GM18499 (cell line): ENCODE measurements at regions not wholly inside any gene's neighbourhood (a gene's known extent, or its start where the extent isn't known, plus 50 kb on each side); places are given as distances from the start of the nearest gene placed in this dataset.
"Not testable (repeated sequence)": the region's sequence is repeated elsewhere in the genome, so short reads cannot be mapped to it uniquely, and the experiment has no call there.

Source experiments
- ATAC-seq: cut with Tn5 transposase; IDR thresholded peaks from one replicate; pipeline ENCODE4 v1.9.1; 2021; ENCODE audit warnings: moderate number of reproducible peaks; ENCODE audit not compliant: insufficient read depth, unreplicated experiment

GRCh38 chr4:63169836-63170235 lies 1239.4 kb downstream of the TECRL start:
- no peak for ATAC-seq

GRCh38 chr4:63155561-63155960 lies 1253.7 kb downstream of the TECRL start:
- ATAC-seq = no peak

GRCh38 chr4:63123441-63123840 lies 1285.8 kb downstream of the TECRL start:
- ATAC-seq = no peak

- no peak for ATAC-seq
Measured at GRCh38 chr4:63122955-63123354, 1286.3 kb downstream of the TECRL start.

- ATAC-seq = no peak
Measured at GRCh38 chr4:63106600-63106999, 1302.7 kb downstream of the TECRL start.

DNA sequence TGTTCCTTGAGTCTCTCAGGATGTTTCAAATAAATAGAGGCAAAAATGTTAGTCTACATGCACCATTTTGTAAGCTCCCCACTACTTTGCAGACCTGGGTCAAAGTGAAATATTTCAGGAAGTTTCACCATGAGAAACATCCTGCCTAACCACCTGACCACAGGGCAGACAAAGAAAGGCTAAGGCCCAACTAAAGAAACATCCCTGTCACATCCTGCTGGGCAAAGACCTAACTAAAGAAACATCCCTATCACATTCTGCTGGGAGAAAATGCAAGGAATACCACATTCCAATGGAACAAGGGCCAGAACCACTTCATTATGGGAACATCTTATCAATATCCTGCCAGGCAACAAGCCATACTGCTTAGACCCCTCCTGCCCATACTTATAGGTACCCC lies 1303.4 kb downstream of the TECRL start:
- no peak for ATAC-seq

DNA sequence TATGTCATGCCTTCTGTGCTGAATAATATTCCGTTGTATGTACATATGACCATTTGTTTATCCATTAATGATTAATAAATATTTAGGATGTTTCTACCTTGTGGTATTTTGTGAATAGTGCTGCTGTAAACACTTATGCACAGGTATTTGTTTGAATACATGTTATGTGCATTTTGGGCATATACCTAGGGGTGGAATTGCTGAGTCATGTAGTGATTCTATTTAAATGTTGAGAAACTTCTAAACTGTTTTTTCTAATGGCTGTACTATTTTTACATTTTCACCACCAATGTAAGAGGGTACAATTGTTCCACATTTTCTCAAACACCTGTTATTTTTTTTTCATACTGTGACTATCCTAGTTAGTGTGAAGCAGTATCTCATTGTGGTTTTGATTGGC lies 1318.6 kb downstream of the TECRL start:
- no peak for ATAC-seq

DNA sequence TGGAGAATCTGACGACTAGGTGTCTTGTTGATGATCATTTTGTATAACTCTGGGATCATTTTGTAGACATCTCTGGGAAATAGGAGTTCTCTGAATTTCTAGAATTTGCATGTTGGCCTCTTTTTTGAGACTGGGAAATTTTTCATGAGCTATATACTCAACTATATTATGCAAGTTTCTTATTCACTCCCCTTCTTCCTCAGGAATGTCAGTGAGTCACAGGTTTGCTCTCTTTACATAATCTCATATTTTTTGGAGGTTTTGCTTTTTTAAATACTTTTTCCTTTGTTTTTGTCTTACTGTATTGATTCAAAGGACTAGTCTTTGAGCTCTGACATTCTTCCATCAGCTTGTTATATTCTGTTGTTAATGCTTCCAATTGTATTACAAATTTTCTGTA lies 1324.2 kb downstream of the TECRL start:
- ATAC-seq = no peak

DNA sequence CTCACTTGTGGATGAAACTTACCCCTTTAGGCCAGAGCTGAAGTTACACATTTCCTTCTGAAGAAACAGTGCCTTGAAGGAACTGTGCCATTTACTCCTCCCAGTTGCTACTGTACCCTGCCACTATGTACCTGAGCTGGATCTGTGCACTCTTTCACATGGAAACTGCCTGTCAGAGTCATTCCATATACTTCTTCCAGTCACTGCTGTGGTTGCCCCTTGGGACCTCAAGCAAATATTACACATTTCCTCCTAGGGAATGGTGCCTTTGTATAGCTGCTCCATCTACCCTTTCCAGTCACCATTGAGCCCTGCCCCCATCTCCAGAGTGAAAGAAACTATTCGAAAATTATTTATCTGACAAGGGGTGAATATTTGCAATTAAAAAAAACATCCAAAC lies 1328.3 kb downstream of the TECRL start:
- ATAC-seq = no peak

DNA sequence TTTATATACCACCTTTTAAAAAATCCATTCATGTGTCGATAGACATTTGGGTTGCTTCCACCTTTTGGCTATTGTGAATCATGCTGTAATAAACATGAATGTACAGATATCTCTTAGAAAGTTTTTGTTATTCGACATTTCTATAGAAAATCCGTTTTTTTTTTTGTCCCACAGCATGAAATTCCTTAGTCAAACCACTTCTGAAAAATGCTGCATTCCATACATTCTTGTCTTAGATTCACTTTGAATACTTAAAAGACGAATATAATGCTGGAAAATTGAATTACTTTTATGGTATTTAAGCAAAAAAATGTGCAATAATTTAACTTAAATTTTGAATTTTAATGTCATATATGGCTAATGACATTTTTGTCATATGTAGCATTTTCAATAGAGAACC lies 1345.5 kb downstream of the TECRL start:
- no peak for ATAC-seq

GRCh38 chr4:63062891-63063290 lies 1346.4 kb downstream of the TECRL start:
- not testable (repeated sequence) for ATAC-seq

GRCh38 chr4:63049726-63050125 lies 1359.5 kb downstream of the TECRL start:
- no peak for ATAC-seq

- ATAC-seq = no peak
Measured at GRCh38 chr4:63049278-63049677, 1360.0 kb downstream of the TECRL start.

GRCh38 chr4:63036159-63036866 lies 1372.9 kb downstream of the TECRL start:
- ATAC-seq = no peak

DNA sequence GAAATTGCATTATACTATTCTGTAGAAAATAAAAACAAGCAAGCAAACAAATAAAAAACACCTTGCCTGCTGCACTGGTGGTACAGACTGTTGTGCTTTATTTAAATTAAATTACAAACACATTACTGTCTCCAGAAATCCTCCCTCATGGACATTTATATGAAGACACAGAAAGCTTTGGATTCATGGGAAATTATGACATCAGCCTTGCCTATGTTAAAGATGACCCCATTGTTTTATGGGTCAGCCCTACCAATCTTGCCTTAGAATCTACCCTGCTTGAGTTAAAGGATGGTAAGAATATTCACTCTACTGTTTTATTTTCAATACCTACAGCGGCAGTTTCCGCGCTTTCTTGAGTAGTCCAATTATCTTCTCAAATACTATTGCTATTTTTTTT lies 1379.9 kb downstream of the TECRL start:
- no peak for ATAC-seq

GRCh38 chr4:63020661-63021060 lies 1388.6 kb downstream of the TECRL start:
- ATAC-seq = no peak

DNA sequence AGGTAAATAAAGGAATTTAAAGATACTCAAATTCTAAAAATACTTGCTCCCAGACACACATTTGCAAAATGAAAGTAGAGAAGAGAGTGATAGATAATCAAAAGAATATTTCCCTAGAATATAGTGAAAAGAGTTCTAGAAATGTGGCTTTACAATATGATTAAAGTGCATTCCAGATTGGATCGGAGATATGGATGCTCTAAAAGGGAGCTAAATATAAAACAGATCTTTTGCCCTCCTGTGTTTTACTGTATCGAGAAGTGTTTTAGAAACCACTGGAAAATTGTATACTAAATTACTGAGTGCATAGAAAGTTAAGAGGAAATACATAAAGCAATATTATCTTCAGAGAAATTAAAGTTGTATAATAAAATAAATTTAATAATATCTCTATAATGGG lies 1392.0 kb downstream of the TECRL start:
- no peak for ATAC-seq

- ATAC-seq = no peak
Measured at GRCh38 chr4:62970846-62971245, 1438.4 kb downstream of the TECRL start.

DNA sequence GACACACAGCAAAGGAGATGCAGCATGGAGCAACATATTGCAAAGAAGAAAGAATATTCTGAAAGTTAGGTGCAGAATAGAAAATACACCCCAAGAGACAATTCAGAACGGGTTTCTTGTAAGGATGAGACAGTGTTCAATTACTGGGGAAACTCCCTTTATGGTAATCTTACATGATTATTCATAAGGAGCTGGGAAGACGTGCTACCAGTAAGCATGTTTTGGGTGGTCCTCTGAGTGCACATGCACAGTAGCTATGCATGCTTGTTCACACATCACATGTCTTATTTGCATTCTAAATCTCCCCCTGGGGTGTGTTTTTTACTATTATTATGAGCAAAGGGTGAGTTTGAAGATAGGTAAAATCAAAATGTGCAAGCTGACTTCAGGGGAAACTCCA lies 1448.8 kb downstream of the TECRL start:
- ATAC-seq = no peak

DNA sequence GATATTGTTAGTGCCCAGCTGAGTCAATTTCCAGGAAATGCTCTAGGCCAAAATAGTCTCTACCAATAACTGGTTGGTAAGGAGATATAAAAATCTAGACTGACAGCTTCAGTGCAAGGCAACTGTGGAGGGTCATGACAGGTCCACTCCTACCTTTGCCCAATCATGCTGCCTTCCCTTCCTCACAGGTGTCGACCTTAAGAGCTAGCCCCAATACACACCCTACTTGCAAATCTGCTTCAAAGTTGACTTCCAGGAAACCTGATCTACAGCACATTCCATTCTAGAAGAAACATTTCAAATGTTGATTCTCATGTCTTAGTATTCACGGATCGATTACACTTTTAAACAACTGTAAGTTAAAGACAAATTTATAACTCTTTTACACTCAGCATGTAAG lies 1455.5 kb downstream of the TECRL start:
- no peak for ATAC-seq

DNA sequence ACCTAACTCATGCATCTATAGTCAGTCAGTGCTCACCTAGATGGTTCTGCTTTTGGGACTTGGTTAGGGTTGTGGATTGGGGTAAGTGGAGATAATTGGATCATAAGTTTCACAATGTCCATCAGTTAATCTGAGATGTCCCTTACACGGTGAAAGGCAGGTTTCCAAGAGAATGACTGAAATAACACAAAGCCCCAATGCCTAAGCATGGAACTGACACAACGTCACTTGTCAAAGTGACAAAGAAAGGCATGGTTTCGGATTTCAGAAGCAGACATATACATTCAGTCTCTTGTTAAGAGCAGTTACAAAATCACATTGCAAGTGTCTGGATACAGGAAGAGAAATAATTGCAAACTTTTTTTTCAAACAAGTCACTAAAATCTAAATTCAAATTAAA lies 1456.9 kb downstream of the TECRL start:
- ATAC-seq = no peak

DNA sequence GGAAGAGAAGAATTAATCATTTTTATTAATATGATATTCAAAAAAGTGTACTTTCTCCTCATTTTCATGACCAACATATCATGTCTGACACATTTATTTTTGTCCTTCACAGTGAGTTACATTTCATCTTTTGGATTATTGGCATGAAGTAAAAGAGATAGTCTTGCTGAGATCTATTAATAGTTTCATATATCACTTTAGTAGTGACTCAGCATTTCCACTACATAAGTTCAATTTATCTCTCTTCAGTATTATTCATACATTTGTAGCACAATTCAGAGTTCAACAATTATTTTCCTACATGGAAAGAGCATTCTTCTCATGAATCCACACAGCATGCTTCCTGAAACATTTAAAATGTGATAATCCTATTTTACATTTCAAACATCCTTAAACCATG lies 1461.1 kb downstream of the TECRL start:
- ATAC-seq = no peak

DNA sequence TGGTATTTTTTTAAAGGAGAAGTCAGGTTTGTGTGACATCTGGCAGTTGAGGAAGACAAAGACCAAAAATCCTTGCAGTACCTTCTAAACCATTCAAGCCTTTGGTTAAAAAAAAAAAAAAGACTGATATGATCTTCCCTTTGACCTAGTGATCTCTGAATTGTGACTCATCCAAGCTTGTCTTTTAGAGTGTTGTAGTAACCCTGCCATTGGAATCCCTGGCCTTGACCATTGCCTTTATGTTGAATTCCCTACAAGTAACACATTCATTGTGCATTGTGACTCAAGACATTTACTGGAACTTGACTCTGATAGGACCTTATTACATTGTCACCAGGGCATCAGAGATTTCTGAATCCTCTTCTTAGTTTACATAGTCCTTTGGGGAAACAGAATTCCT lies 1469.0 kb downstream of the TECRL start:
- no peak for ATAC-seq
